ENCODE measurements at regions not wholly inside any gene's neighbourhood (a gene's known extent, or its start where the extent isn't known, plus 50 kb on each side); places are given as distances from the start of the nearest gene placed in this dataset.

DNA sequence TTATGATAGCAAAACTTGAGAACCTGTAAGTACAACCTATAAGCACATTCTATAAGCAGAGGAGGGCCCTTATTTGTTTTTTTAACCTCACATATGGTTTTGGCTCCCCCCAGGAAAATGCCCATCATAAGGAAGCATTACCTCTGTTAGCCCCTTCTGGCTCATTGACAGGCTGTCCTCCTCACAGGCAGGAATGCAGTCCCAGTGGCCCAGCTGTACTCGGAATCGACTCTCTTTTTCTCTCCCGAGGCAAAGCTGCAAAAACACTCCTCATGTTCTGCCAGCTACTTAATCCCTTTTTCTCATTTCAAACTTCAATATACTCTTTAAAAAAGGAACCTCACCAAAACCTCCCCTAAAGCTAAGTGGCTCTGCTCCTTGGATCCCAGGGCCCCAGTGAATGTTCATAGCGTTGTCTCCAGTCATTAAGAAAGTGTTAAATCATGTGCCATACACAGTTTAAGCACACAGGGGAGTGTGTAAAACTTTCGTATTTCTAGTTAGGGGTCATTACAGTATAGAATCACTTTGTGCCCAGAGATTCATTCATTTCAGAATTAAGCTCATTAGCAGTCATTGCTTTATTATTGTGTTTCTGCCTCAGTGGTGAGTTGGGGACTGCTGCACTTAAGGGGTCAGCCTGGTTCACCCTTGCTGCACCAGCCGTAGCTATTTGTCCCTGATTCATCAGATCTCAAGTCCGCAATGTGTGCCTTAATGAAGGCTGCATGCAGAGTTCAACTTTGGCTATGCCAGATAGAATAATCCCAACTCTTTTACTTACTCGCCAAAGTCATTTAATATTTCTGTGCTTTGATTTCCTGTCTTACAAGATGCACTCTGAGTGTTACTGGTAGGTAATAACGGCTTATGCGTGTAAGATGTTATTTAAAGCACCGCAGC, 57.6 kb downstream of the JRKL start:
- WGBS (ENCODE audit: insufficient coverage): 93% methylated on average over 5 of the region's 11 CpGs
- ChIA-PET CTCF (interaction anchor here (0.7 to 1.1 kb wide), 3 partner anchors 15 to 20 kb away, joined by 3 to 4 read pairs (median 3); no protein-coding TSS in a partner anchor), POLR2A (no interaction called here)
- H3K4me1 Mint-ChIP-seq: no peaks in the 10 kb centered on the region
- Histone ChIP-seq H3K27ac (ENCODE audit: low read length in 2 of 2) (no peak overlapping the region), H3K4me1 (ENCODE audit: control insufficient read depth in 2 of 2, insufficient read depth in 2 of 2, low read length in 2 of 2) (no peaks in the 10 kb centered on the region), H2AFZ (ENCODE audit: insufficient read depth, low read depth, low read length, poor library complexity, severe bottlenecking) (no peak overlapping the region), H3K9ac (ENCODE audit: low read length) (no peak overlapping the region), H3K9me3 (ENCODE audit: control extremely low read depth in 1 of 3, control insufficient read depth in 2 of 3, insufficient read depth in 1 of 3, low read length in 2 of 3) (no peaks in the 10 kb centered on the region), H3K79me2 (ENCODE audit: control insufficient read depth, insufficient read depth, low read length) (no peaks in the 10 kb centered on the region), H3K27me3 (replicated peaks in 1 of 4; ENCODE audit: control extremely low read depth in 1 of 4, control insufficient read depth in 3 of 4, insufficient read depth in 4 of 4, low read length in 3 of 4) (peaks cover 0 to 14% (median 4%) of the 10 kb centered on the region in 4 experiments), H4K20me1 (ENCODE audit: control insufficient read depth, insufficient read depth, low read length, poor library complexity, severe bottlenecking) (no peaks in the 10 kb centered on the region), H3K4me2 (replicated peaks; ENCODE audit: low read depth, low read length, poor library complexity, severe bottlenecking) (no peak overlapping the region), H3K36me3 (replicated peaks in 1 of 2; ENCODE audit: control extremely low read depth in 1 of 2, control insufficient read depth in 1 of 2, extremely low read depth in 1 of 2, insufficient read depth in 2 of 2, low read length in 1 of 2) (no peaks in the 10 kb centered on the region), H3K4me3 (ENCODE audit: control extremely low read depth in 1 of 5, extremely low read depth in 1 of 5, insufficient read depth in 1 of 5, low read depth in 2 of 5, low read length in 4 of 5) (no peak overlapping the region)
- no peaks in the 10 kb centered on the region for H3K9me3 Mint-ChIP-seq (ENCODE audit: insufficient read depth)
- H3K27me3 Mint-ChIP-seq: peaks cover 24% of the 10 kb centered on the region
- intact Hi-C loops (cut with micrococcal nuclease): no loop called here
- no peak overlapping the region for H3K4me3 Mint-ChIP-seq
- TF ChIP-seq, protein P1, sequence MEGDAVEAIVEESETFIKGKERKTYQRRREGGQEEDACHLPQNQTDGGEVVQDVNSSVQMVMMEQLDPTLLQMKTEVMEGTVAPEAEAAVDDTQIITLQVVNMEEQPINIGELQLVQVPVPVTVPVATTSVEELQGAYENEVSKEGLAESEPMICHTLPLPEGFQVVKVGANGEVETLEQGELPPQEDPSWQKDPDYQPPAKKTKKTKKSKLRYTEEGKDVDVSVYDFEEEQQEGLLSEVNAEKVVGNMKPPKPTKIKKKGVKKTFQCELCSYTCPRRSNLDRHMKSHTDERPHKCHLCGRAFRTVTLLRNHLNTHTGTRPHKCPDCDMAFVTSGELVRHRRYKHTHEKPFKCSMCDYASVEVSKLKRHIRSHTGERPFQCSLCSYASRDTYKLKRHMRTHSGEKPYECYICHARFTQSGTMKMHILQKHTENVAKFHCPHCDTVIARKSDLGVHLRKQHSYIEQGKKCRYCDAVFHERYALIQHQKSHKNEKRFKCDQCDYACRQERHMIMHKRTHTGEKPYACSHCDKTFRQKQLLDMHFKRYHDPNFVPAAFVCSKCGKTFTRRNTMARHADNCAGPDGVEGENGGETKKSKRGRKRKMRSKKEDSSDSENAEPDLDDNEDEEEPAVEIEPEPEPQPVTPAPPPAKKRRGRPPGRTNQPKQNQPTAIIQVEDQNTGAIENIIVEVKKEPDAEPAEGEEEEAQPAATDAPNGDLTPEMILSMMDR (IDR thresholded peaks at IDR 0.05): no peak
- no peak for TF ChIP-seq EZH2 (IDR thresholded peaks at IDR 0.05; ENCODE audit: borderline replicate concordance, insufficient read depth, low read depth, low read length, poor library complexity, severe bottlenecking)
- DNase-seq: no peak
- ATAC-seq (ENCODE audit: low read depth): no peak
- H3K27ac Mint-ChIP-seq: no peak overlapping the region

DNA sequence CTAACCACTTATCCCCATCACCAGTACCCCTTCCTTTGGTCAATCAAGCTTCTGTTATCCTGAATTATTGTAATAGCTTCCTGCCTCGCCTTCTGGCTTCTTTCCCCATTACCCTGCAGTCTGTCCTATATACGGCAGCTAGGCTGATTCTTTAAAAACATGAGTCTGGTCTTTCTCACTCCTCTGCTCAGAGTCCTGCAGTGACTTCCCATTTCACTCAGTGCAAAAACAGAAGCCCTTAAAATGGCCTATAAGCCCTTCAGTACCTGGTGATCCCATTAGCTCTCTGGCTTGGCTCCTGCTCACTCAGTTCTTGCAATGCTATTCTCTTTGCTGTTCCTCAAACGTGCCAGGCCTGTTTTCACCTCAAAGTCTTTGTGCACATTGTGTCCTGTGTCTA, 58.4 kb downstream of the JRKL start:
- Histone ChIP-seq H4K20me1 (ENCODE audit: control insufficient read depth, insufficient read depth, low read length, poor library complexity, severe bottlenecking) (no peaks in the 10 kb centered on the region), H3K36me3 (replicated peaks in 1 of 2; ENCODE audit: control extremely low read depth in 1 of 2, control insufficient read depth in 1 of 2, extremely low read depth in 1 of 2, insufficient read depth in 2 of 2, low read length in 1 of 2) (no peaks in the 10 kb centered on the region), H3K4me2 (replicated peaks; ENCODE audit: low read depth, low read length, poor library complexity, severe bottlenecking) (no peak overlapping the region), H3K9me3 (ENCODE audit: control extremely low read depth in 1 of 3, control insufficient read depth in 2 of 3, insufficient read depth in 1 of 3, low read length in 2 of 3) (no peaks in the 10 kb centered on the region), H3K9ac (ENCODE audit: low read length) (no peak overlapping the region), H3K27ac (ENCODE audit: low read length in 2 of 2) (no peak overlapping the region), H3K4me3 (ENCODE audit: control extremely low read depth in 1 of 5, extremely low read depth in 1 of 5, insufficient read depth in 1 of 5, low read depth in 2 of 5, low read length in 4 of 5) (no peak overlapping the region), H3K4me1 (ENCODE audit: control insufficient read depth in 2 of 2, insufficient read depth in 2 of 2, low read length in 2 of 2) (no peaks in the 10 kb centered on the region), H2AFZ (ENCODE audit: insufficient read depth, low read depth, low read length, poor library complexity, severe bottlenecking) (no peak overlapping the region), H3K27me3 (replicated peaks in 1 of 4; ENCODE audit: control extremely low read depth in 1 of 4, control insufficient read depth in 3 of 4, insufficient read depth in 4 of 4, low read length in 3 of 4) (peaks cover 0 to 14% (median 4%) of the 10 kb centered on the region in 4 experiments), H3K79me2 (ENCODE audit: control insufficient read depth, insufficient read depth, low read length) (no peaks in the 10 kb centered on the region)
- intact Hi-C loops (cut with micrococcal nuclease): no loop called here
- no peak overlapping the region for H3K4me3 Mint-ChIP-seq
- ChIA-PET CTCF (interaction anchor here (0.7 to 1.1 kb wide), 3 partner anchors 14 to 19 kb away, joined by 3 to 4 read pairs (median 3); no protein-coding TSS in a partner anchor), POLR2A (no interaction called here)
- H3K9me3 Mint-ChIP-seq (ENCODE audit: insufficient read depth): no peaks in the 10 kb centered on the region
- ATAC-seq (ENCODE audit: low read depth) (no peak), DNase-seq (no peak)
- peaks cover 24% of the 10 kb centered on the region for H3K27me3 Mint-ChIP-seq
- no peaks in the 10 kb centered on the region for H3K4me1 Mint-ChIP-seq
- 53% methylated on average over 3 of the region's 3 CpGs for WGBS (ENCODE audit: insufficient coverage)
- TF ChIP-seq EZH2 (IDR thresholded peaks at IDR 0.05; ENCODE audit: borderline replicate concordance, insufficient read depth, low read depth, low read length, poor library complexity, severe bottlenecking): no peak
- TF ChIP-seq, protein P1 (IDR thresholded peaks at IDR 0.05): no peak
- no peak overlapping the region for H3K27ac Mint-ChIP-seq
